ENCODE measurements at regions not wholly inside any gene's neighbourhood (a gene's known extent, or its start where the extent isn't known, plus 50 kb on each side); places are given as distances from the start of the nearest gene placed in this dataset.

GRCh38 chr5:87945286-87945650, 323.4 kb downstream of the TMEM161B start:
- intact Hi-C loops (cut with DNase I, micrococcal nuclease): no loop called here
- Mint-ChIP-seq H3K9me3 (ENCODE audit: low read depth) (no peaks in the 10 kb centered on the region), H3K27ac (no peak overlapping the region), H3K27me3 (peaks cover 2% of the 10 kb centered on the region), H3K36me3 (ENCODE audit: low read depth) (no peaks in the 10 kb centered on the region), H3K4me3 (no peak overlapping the region), H3K4me1 (no peaks in the 10 kb centered on the region)
- ChIA-PET CTCF (no interaction called here), POLR2A (no interaction called here)
- ATAC-seq (no peak), DNase-seq (no peak)

- Mint-ChIP-seq H3K27me3 (peaks cover 2% of the 10 kb centered on the region), H3K9me3 (ENCODE audit: low read depth) (no peaks in the 10 kb centered on the region), H3K4me3 (no peak overlapping the region), H3K27ac (no peak overlapping the region), H3K4me1 (no peaks in the 10 kb centered on the region), H3K36me3 (ENCODE audit: low read depth) (no peaks in the 10 kb centered on the region)
- POLR2A ChIA-PET: no interaction called here
- ATAC-seq (no peak), DNase-seq (no peak)
- intact Hi-C loops (cut with DNase I, micrococcal nuclease): no loop called here
- CTCF ChIA-PET: no interaction called here
Observed at GRCh38 chr5:87944553-87945285, 323.9 kb downstream of the TMEM161B start.

DNA sequence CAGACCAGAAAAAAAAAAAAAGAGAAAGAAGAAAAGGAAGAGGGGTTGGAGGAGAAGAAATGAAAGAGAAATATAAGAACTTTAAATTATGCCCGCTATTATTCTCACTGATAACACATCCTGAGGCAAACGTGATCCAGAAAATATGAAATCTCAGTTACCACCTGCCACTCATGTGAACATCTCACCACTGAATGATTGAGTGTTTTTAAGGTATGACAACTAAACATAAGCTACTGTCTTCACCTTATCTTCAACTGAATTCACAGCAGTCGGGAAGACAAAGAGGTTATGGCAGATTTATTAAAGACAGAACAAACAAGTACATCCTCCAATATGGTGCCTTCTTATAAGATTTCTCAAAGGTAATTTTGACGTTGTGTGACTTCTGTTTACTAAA, 327.9 kb downstream of the TMEM161B start:
- H3K27me3 Mint-ChIP-seq: peaks cover 2% of the 10 kb centered on the region
- POLR2A ChIA-PET: no interaction called here
- no peak for ATAC-seq
- H3K4me1 Mint-ChIP-seq: no peaks in the 10 kb centered on the region
- no peak overlapping the region for H3K4me3 Mint-ChIP-seq
- no peak overlapping the region for H3K27ac Mint-ChIP-seq
- DNase-seq: no peak
- CTCF ChIA-PET: interaction anchor here (0.5 kb wide), 1 partner anchor 501 kb away, joined by 4 read pairs; no protein-coding TSS in a partner anchor
- intact Hi-C loops (cut with DNase I, micrococcal nuclease): no loop called here
- no peaks in the 10 kb centered on the region for H3K36me3 Mint-ChIP-seq (ENCODE audit: low read depth)
- H3K9me3 Mint-ChIP-seq (ENCODE audit: low read depth): peaks cover 1% of the 10 kb centered on the region

DNA sequence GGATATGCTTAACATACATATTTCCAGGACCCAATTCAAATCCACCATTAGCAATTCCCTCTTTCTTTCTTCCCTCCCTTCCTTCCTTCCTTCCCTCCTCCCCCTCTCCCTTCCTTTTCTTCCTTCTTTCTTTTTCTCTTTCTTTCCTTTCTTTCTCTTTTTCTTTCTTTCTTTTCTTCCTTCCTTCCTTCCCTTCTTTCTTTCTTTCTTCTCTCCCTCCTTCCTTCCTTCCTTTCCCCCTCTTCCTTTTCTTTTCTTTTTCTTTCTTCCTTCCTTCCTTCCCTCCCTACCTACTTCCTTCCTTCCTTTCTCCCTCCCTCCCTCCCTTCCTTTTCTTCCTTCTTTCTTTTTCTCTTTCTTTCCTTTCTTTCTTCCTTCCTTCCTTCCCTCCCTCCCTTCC, 332.0 kb downstream of the TMEM161B start:
- H3K27ac Mint-ChIP-seq: no peak overlapping the region
- ChIA-PET POLR2A (no interaction called here), CTCF (interaction anchor here (0.6 kb wide), 1 partner anchor 485 kb away, joined by 3 read pairs; no protein-coding TSS in a partner anchor)
- H3K36me3 Mint-ChIP-seq (ENCODE audit: low read depth): no peaks in the 10 kb centered on the region
- no peaks in the 10 kb centered on the region for H3K4me1 Mint-ChIP-seq
- no peaks in the 10 kb centered on the region for H3K27me3 Mint-ChIP-seq
- no peak for DNase-seq
- H3K9me3 Mint-ChIP-seq (ENCODE audit: low read depth): peaks cover 6% of the 10 kb centered on the region
- intact Hi-C loops (cut with DNase I, micrococcal nuclease): no loop called here
- no peak for ATAC-seq
- H3K4me3 Mint-ChIP-seq: no peak overlapping the region

GRCh38 chr5:87924436-87924835, 344.2 kb downstream of the TMEM161B start:
- Mint-ChIP-seq H3K27me3 (peaks cover 2% of the 10 kb centered on the region), H3K4me1 (no peaks in the 10 kb centered on the region), H3K9me3 (ENCODE audit: low read depth) (peaks cover 3% of the 10 kb centered on the region), H3K27ac (no peak overlapping the region), H3K36me3 (ENCODE audit: low read depth) (no peaks in the 10 kb centered on the region), H3K4me3 (no peak overlapping the region)
- ATAC-seq (no peak), DNase-seq (no peak)
- intact Hi-C loops (cut with DNase I, micrococcal nuclease): no loop called here
- CTCF ChIA-PET: interaction anchor here (0.6 kb wide), 1 partner anchor 20 kb away, joined by 3 read pairs; no protein-coding TSS in a partner anchor
- POLR2A ChIA-PET: no interaction called here

- no peaks in the 10 kb centered on the region for H3K4me1 Mint-ChIP-seq
- CTCF ChIA-PET: no interaction called here
Observed at GRCh38 chr5:87916320-87916719, 352.3 kb downstream of the TMEM161B start.

DNA sequence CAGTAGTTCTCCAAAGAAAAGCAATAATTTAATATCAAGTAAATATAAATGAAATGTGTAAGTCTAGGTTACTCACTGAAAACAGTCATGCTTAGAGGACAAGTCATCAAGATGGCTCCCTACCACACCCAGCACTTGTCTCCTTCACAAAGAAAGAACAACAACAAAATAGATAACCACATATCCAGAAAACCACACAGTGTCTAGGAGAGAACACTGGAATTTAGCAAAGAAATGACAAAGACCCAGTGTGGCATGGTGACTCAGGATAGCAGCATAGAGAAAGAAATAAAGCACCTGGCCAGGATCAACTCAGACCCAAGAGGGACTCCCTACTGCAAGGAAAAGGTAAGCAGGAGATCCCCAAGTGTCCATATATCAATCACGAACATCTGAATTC, 356.2 kb downstream of the TMEM161B start:
- CTCF ChIA-PET: no interaction called here

More at GRCh38 chr5:87916320-87916719, 352.3 kb downstream of the TMEM161B start:
- Mint-ChIP-seq H3K4me3 (no peak overlapping the region), H3K27me3 (no peaks in the 10 kb centered on the region), H3K27ac (no peak overlapping the region), H3K36me3 (ENCODE audit: low read depth) (no peaks in the 10 kb centered on the region), H3K9me3 (ENCODE audit: low read depth) (peaks cover 10% of the 10 kb centered on the region)
- POLR2A ChIA-PET: no interaction called here
- ATAC-seq: no peak
- intact Hi-C loops (cut with DNase I, micrococcal nuclease): no loop called here
- no peak for DNase-seq

DNA sequence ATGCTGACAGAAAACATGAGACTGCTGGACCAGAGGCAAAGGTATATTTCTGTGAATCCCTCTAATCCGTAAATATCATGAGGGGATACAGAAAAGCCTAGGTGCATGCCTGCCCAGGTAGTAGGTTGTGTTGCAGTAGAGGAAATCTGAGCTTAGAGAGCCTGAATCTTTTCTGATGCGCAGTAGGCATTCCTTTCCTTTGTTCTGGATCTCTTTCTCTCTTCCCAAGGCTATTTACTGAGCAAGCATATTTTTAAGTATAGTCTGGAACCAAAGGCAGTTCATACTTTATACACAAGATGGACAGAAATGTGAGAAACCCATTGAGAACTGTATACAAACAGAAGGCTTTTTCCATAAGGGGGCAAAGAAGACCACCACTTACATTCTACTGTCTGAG, 359.3 kb downstream of the TMEM161B start:
- CTCF ChIA-PET: no interaction called here

More for the DNA sequence above, 356.2 kb downstream of the TMEM161B start:
- DNase-seq: no peak
- H3K4me3 Mint-ChIP-seq: no peak overlapping the region
- intact Hi-C loops (cut with DNase I, micrococcal nuclease): no loop called here
- no peaks in the 10 kb centered on the region for H3K36me3 Mint-ChIP-seq (ENCODE audit: low read depth)
- no peaks in the 10 kb centered on the region for H3K27me3 Mint-ChIP-seq
- no peak overlapping the region for H3K27ac Mint-ChIP-seq
- ATAC-seq: no peak
- POLR2A ChIA-PET: no interaction called here
- no peaks in the 10 kb centered on the region for H3K4me1 Mint-ChIP-seq
- peaks cover 8% of the 10 kb centered on the region for H3K9me3 Mint-ChIP-seq (ENCODE audit: low read depth)

GRCh38 chr5:87906962-87907361, 361.7 kb downstream of the TMEM161B start:
- no peaks in the 10 kb centered on the region for H3K9me3 Mint-ChIP-seq (ENCODE audit: low read depth)

More for the DNA sequence above, 359.3 kb downstream of the TMEM161B start:
- intact Hi-C loops (cut with DNase I, micrococcal nuclease): no loop called here
- DNase-seq: no peak
- Mint-ChIP-seq H3K9me3 (ENCODE audit: low read depth) (peaks cover 6% of the 10 kb centered on the region), H3K4me3 (no peak overlapping the region), H3K27me3 (no peaks in the 10 kb centered on the region), H3K4me1 (no peaks in the 10 kb centered on the region), H3K27ac (no peak overlapping the region), H3K36me3 (ENCODE audit: low read depth) (no peaks in the 10 kb centered on the region)
- ATAC-seq: no peak
- POLR2A ChIA-PET: no interaction called here

GRCh38 chr5:87900419-87900818, 368.2 kb downstream of the TMEM161B start:
- peaks cover 5% of the 10 kb centered on the region for H3K27me3 Mint-ChIP-seq
- H3K9me3 Mint-ChIP-seq (ENCODE audit: low read depth): peaks cover 2% of the 10 kb centered on the region
- CTCF ChIA-PET: no interaction called here

More at GRCh38 chr5:87906962-87907361, 361.7 kb downstream of the TMEM161B start:
- Mint-ChIP-seq H3K4me3 (no peak overlapping the region), H3K36me3 (ENCODE audit: low read depth) (no peaks in the 10 kb centered on the region), H3K27me3 (no peaks in the 10 kb centered on the region), H3K4me1 (no peaks in the 10 kb centered on the region), H3K27ac (no peak overlapping the region)
- ATAC-seq: no peak
- POLR2A ChIA-PET: no interaction called here
- intact Hi-C loops (cut with DNase I, micrococcal nuclease): no loop called here
- CTCF ChIA-PET: no interaction called here
- no peak for DNase-seq

DNA sequence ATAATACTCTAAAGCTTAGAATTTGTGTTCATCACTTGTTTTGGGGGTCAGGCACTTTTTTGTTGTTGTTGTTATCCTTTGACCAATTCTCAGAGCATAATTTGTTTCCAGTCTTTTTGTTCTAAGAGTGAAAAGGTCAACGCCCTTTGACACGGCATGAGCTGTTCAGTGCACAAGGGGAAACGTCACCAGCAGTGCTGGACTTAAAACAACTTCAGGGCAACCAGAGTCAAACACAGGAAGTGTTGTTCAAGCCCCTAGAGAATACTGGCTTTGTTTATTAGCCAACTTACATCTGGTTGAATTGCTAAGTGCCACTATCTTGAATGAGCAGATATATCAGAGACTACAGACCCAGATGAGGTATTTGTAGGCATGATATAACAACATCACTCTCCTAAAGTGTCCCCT, 368.9 kb downstream of the TMEM161B start:
- H3K27ac Mint-ChIP-seq: no peak overlapping the region
- ATAC-seq (no peak), DNase-seq (no peak)
- ChIA-PET POLR2A (no interaction called here), CTCF (no interaction called here)
- H3K4me1 Mint-ChIP-seq: no peaks in the 10 kb centered on the region
- H3K27me3 Mint-ChIP-seq: peaks cover 5% of the 10 kb centered on the region
- peaks cover 2% of the 10 kb centered on the region for H3K9me3 Mint-ChIP-seq (ENCODE audit: low read depth)
- H3K4me3 Mint-ChIP-seq: no peak overlapping the region
- intact Hi-C loops (cut with DNase I, micrococcal nuclease): no loop called here
- no peaks in the 10 kb centered on the region for H3K36me3 Mint-ChIP-seq (ENCODE audit: low read depth)

More at GRCh38 chr5:87900419-87900818, 368.2 kb downstream of the TMEM161B start:
- H3K27ac Mint-ChIP-seq: no peak overlapping the region
- no peaks in the 10 kb centered on the region for H3K36me3 Mint-ChIP-seq (ENCODE audit: low read depth)
- POLR2A ChIA-PET: no interaction called here
- DNase-seq (no peak), ATAC-seq (no peak)
- H3K4me1 Mint-ChIP-seq: no peaks in the 10 kb centered on the region
- H3K4me3 Mint-ChIP-seq: no peak overlapping the region
- intact Hi-C loops (cut with DNase I, micrococcal nuclease): no loop called here

DNA sequence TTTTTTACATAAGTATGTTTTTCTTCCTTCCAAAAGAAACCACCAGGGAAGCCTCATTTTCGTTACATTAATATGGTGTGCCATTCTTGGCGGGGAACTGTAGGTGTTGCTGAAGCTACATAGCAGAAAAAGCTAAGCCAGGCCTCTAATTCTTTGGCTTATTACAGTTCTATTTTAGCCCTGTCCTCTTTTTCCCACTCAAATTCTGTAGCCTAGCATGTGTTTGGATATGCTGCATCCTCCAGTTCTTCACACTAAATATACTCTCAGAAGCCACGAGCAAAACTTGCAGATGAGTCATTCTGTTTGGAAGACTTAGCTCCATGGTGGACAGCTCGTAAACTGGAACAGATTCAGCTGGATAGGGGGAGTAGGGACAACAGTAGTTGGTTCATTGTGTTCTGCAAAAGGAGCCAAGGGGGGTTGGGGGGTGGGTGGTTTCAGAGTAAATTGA, 369.4 kb downstream of the TMEM161B start:
- no peak overlapping the region for H3K4me3 Mint-ChIP-seq
- ATAC-seq: no peak
- no peaks in the 10 kb centered on the region for H3K36me3 Mint-ChIP-seq (ENCODE audit: low read depth)
- DNase-seq: no peak
- POLR2A ChIA-PET: no interaction called here
- H3K27ac Mint-ChIP-seq: no peak overlapping the region
- peaks cover 5% of the 10 kb centered on the region for H3K27me3 Mint-ChIP-seq
- CTCF ChIA-PET: no interaction called here
- H3K4me1 Mint-ChIP-seq: no peaks in the 10 kb centered on the region
- peaks cover 2% of the 10 kb centered on the region for H3K9me3 Mint-ChIP-seq (ENCODE audit: low read depth)
- intact Hi-C loops (cut with DNase I, micrococcal nuclease): no loop called here

All from activated CD4-positive, alpha-beta T cell treated with anti-CD3 and anti-CD28 coated beads for 36 hours (primary cell).